Activated CD4-positive, alpha-beta T cell treated with anti-CD3 and anti-CD28 coated beads, Interleukin-2, Interleukin-6, amounts not matched to agents 100 ng/mL and 50 ng/mL, durations not matched to agents 16 hours and 8 hours (primary cell): ENCODE measurements at regions not wholly inside any gene's neighbourhood (a gene's known extent, or its start where the extent isn't known, plus 50 kb on each side); places are given as distances from the start of the nearest gene placed in this dataset.

ENCODE experiments used
- DNase-seq: peaks from one replicate; pipeline ENCODE4 v3.0.0-alpha.2; 2020

DNA sequence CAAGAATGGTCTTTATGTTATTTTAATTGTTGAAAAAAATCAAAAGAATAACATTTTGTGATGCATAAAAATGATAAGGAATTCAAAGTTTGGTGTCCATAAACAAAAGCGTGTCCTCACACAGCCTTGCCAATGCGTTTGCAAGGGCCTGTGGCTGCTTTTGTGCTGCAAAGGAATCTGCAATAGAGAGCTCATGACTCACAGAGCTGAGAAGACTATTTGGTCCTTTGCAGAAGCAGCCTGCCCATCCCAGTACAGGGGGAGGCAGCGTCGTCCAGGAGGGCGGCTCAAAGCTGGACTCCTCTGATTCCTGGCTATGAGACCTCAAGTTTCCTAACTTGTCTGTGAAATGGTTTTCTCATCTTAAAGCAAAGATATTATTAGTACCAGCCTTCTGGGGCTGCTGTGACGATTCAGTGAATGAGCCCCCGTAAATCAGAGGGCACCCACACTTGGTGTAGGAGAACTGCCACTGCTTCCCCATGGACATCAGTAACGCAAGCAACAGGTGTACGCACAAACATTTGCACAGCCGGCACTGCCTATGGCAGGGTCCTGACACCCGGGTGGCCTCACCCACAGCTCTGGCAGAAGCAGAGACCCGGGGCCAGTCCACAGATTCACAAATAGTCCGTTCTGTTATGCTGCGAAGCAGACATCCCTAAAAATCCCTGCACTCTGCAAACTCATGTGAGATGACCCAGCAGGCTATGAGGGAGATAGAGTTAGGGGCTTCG, 70.6 kb upstream of the ASAP2 start:
- no peak for DNase-seq

DNA sequence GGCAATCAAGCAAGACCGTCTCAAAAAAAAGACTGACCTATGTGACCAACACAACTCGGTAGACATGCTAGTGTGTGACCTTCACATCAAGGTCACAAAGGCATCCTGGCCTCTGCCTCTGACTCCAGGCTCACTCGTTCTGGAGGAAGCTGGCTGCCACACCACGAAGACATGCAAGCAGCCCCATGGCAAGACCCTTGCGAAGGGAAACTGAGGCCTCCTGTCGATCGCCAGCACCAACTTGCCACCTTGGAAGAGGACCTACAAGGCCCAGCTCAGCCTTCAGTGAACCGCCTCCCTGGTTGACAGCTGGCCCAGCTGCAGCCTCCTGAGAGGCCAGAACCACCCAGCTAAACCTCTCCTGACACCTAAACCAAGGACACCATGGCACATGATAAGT, 79.3 kb upstream of the ASAP2 start:
- no peak for DNase-seq

DNA sequence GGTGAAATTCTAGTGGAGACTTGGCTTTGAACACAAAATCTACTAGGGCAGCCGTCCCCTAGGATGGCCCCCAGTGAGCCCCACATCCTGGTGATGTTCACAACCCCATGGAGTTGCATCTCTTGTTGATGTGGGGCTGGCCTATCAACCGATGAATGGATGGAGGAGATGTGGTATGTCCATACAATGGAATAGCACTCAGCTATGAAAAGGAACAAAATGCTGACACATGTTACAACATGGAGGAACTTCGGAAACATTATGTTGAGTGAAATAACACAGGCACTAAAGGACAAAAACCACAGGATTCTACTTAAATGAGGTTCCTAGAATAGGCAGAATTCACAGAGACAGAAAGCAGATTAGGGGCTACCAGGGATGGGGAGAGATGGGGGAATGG, 80.1 kb upstream of the ASAP2 start:
- DNase-seq = no peak

DNA sequence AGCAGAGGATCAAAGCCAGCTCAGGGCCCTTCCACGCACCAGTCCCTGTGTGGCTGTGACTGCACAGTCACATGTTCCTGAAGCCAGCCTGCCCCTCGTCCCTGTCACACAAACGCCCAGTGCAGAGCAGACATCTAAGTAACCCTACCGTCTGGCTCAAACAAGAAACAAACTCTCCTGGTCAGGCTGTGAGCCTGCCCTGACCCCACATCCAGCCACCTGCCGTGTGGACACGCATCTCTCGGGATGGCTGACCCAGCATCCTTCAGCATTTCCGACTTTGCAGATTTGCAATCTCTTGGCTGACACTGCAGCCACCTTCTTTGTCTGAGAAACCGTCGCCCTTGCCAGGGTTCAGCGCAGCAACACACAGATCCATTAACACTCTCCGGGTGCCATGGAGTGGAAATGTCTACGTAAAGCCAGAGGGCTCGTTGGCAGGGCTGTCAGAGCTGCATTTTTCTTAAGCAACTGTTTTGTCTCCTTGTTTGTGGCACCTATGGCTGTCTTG, 82.3 kb upstream of the ASAP2 start:
- DNase-seq = no peak

DNA sequence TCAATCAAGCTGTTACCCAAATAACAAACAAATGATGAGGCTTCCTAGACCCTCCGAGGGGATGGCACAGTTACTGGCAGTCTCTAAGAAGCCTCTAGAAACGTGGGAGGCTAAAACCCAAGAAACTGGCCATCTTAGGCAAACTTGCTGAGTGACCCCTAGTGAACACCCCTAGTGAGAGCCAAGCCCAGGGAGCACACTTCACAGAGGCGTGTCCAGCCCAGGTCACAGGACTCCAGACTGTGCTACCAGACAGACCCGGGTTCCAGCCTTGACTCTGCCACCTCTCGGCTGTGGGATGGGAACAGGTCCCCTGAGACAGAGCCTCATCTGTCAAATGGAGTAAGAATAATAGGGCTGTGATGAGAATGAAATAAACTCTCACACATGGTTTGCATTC, 83.5 kb upstream of the ASAP2 start:
- no peak for DNase-seq

DNA sequence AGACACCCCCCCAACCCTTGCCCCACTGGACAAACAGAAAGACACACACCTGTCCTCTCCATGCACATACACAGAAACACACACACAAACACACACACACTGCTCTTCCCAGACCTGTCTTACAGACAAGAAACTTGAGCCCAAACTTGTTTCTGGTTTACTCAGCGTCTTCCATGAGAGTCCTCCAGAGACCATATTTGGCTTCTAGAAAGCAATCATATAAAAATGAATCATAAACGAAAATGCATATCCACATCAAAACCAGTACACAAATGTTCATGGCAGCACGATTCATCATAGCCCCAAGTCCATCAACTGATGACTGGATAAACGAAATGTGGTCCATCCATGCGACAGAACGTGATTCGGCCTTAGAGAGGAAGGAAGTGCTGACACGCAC, 84.2 kb upstream of the ASAP2 start:
- DNase-seq = no peak

DNA sequence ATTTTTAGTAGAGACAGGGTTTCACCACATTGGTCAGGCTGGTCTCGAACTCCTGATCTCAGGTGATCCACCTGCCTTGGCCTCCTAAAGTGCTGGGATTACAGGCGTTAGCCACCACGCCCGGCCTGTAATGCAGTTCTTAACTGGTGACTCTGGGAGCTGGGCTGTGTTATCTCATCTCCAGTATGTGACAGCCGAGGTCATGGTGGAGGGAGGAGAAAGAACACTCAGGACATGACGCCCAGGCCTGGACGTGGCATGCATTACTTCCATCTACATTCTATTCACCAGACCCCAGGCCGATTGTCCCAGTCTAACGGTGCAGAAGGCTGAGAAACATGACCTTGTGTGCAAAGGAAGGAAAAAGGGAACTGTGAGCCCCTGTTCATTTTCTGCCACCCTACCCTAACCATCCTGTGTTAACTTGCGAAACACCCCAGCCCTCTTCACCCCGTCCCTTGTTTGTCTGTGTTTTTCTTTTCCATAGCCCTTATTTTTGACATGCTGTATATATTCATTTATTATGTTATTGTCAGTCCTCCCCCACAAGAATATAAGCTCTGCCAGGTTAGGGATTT, 88.1 kb upstream of the ASAP2 start:
- no peak for DNase-seq

DNA sequence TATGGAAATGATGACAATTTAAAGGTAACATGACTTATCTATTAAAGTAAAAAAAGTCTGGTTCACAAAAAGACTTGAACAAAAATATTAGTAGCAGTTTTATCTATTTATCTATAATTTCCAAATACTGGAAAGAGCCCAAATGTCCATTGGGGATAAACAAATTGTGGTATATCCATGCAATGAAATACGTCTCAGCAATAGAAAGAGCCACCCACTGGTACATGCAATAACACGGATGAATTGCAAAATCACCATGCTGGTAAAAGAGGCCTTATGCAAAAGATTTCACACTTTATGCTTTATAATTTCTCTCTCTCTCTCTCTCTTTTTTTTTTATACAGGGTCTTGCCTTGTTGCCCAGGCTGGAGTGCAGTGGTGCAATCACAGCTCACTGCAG, 91.4 kb upstream of the ASAP2 start:
- DNase-seq = no peak

DNA sequence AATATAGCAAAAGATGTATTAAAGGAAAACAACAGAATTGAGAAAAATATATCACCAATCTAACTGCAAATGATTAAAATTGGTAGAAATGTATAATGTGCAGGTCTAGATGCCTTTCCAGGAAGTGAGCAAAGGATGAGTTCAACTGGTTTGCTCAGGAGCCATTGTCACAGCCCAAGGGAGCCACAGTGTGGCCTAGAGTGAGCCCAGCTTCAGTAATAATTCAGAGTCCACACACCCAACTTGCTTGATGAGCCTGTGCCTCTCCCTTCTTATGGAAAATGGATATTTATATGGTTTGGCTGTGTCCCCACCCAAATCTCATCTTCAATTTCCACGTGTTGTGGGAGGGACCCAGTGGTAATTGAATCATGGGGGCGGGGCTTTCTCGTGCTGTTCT, 92.2 kb upstream of the ASAP2 start:
- peak; percentile 8 for DNase-seq

DNA sequence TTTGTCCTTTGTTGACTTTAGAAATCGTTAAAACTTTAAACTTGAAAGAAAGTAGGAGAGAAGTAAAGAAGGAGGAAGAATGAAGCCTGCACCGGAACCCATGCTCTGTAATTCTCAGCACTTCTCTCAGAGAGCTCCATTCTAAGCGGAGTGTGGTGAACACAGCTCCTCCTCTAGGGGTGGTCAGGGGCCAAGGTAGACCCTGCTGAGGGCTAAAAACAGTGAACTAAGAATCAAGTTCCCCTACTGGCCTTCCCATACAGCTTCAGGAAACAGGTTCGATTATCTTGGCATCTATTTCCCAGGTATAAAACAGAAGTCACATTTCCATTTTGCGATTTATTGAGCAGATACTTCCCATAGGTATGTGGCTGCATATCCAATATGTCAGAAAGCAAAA, 92.7 kb upstream of the ASAP2 start:
- no peak for DNase-seq

DNA sequence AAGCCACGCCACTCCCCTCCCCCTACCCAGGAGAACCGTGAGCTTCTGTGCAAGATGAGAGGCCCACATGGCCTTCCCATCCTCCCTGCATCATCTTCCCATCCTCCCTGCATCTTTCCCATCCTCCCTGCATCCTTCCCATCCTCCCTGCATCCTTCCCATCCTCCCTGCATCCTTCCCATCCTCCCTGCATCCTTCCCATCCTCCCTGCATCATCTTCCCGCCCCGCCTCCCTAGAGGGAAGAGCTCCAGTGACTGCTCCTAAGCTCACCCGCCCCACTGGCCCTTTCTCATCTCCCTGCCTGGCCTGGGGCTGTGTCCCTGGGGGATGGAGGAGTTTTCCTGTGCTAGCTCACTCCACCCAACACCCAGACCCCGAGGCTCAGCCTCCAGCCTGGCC, 93.3 kb upstream of the ASAP2 start:
- DNase-seq = no peak

DNA sequence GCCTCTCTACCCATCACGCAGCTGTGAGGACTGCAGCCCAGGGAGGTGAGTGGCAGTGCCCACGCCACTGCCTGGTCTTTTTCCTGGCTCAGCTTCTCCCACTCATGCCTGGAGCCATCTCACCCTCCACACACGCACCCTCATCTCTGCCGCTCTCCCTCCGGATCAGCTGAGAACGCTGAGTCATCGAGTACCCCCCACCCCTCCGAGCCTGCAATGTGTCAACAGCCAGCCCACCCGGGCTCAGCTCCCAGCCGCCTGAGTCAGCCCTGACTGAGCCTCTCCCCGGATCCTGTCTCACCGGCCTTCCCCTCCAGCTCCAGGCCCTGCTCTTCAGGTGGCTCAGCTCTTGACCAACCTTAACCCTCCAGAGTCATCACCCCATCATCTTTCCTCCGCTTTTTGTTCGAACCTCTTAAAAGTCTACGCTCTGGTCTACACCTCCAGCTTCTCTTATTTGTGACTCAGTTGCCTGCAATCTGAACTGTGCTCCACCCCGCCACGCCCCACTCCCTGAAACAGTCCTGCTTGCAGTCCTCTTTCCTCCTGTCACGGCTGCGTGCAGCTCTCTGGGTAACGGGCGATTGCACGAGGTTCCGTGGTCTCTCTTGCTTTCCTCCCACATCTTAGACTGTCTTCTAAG, 94.4 kb upstream of the ASAP2 start:
- DNase-seq = no peak

DNA sequence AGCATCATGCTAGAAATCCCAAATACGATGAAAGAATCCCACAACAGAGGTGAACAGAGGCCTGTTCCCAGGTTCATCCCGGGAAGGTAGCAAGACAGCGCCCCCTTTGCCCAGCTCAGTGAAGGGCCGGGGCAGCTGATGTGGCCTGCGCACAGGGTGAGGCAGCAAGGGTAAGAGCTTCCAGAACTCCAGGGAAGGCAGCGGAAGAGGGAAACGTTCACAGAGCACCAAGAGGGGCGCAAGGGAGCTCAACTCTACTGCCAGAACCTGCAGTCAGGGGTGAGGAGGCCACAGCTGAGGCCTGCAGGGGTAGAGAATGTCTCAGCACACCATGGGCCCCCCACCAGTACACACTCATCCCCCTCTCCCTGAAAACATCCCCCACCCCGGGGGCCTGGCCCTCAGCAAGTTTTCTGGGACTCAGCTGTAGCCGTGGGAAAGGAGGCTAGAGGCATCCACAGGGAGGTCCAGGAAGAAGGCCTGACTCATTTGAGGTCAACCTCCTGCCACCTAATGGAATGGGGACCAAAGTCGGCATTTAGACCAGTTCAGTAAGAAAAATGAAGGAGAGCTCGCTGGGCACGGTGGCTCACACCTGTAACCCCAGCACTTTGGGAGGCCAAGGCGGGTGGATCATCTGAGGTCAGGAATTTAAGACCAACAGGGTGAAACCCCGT, 95.6 kb upstream of the ASAP2 start:
- DNase-seq = no peak

DNA sequence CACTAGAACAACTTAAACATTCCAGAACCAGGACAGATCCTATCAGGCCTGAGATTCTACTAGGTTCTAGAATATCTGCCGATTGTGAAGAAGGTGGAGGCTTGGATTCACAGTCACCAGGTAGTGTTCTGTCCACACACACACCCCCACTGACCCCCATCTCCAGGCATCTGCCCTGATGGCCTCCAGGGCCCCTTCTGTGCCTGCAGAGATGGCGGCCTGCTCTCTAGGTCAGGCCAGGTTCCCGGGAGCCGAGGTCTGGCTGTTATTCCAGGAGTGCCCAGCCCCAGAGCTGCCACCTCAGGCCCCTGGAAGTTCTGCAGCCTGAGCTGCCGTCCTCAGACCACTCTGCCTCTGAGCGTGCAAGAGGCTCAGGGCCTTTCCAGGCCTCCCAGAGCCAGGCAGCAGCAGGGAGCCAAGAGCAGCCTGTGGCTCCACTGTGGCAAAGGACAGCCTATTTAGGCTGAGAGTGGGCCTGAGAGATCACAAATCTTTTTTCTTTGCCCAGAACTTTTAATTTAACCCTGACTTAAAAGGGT, 96.2 kb upstream of the ASAP2 start:
- DNase-seq = no peak

DNA sequence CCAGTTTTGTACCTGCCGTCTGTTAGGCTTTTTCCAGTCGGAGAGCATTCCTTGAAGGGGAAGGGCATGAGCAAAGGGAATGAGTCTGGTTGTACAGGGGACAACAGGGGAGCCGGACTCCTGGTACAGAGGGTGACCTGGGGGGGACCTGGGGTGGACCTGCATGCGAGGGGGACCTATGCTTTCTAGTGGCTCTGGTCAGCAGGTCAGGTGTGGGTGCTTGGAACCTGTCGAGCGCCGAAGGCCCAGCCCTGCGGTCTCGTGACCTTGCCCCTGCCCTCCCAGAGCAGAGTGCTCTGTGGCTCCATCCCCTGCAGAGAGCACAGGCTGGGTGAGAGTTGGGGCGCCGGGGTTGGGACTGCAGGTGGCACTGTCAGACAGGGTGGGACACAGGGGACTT, 96.7 kb upstream of the ASAP2 start:
- DNase-seq = no peak

DNA sequence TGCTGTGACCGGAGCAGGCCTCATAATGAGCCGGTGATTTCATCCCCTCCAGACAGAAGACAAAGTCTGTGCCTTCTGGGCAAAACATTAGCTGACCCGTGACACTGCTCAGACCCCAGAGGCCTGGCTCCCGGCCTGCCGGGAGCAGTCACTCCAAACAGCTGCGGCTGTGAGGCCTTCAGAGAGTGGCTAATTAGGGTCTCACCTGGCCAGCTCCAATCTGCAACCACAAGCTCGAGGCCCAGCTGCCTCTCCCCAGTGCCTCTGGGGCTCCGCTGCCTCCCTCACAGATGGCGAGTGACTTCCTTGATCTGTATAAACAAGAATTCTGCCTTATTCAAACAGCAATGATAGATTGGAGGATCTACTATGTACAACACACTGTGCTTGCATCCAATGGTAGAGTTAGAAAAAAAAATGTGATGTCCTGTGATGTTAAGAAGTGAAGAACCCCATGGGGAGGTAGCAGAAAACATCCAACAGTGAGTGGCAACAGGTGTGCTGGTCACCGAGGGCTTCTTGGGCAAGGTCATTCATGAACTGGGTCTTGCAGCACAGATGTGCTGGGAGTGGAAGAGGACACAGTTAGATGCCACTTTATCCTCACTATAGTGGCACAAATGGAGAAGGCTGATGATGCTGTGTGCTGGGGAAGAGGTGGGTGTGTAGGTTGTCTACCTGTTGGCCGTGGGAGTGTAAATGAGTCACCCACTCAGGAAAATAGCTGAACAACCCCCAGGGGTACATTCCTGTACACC, 98.2 kb upstream of the ASAP2 start:
- DNase-seq = no peak

DNA sequence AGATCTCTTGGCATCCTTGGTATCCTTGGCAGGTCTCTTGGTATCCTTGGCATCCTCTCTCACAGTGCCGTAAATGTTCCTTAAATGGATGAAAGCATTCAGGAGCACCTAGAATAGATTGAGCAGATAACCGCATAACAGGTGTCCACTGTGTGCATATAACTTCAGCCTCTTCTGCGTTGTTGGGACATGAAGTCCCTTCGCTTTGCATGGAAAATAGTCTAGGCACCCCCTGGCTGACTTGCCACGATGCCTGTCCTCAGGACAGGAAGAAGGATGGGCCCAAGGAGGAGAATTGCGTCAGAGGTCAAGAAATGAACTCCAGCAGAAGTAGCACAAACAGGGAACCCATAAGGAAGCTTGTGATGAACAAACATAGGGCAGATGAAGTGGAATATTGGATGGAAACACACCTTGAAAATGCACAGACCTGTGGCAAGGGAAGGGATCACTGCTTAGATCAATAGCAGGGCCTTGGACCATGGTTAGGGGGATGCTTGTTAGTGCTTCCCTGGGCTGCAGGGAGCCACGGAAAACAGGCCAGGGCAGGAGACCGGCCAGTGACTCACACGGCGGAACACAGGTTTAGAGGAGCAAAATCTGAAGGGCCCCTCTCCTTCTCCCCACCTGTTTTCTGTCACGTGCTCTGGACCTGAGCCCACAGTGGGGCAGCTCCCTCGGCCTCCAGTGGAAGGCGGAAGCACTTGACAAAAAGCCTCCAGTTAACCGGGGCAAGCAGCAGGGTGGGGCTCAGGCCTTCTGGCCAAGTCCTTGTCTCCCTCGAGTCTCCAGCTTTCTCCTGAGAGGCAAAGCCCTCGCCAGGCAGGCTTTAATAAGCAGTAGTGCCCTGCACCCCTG, 99.2 kb upstream of the ASAP2 start:
- DNase-seq = no peak

DNA sequence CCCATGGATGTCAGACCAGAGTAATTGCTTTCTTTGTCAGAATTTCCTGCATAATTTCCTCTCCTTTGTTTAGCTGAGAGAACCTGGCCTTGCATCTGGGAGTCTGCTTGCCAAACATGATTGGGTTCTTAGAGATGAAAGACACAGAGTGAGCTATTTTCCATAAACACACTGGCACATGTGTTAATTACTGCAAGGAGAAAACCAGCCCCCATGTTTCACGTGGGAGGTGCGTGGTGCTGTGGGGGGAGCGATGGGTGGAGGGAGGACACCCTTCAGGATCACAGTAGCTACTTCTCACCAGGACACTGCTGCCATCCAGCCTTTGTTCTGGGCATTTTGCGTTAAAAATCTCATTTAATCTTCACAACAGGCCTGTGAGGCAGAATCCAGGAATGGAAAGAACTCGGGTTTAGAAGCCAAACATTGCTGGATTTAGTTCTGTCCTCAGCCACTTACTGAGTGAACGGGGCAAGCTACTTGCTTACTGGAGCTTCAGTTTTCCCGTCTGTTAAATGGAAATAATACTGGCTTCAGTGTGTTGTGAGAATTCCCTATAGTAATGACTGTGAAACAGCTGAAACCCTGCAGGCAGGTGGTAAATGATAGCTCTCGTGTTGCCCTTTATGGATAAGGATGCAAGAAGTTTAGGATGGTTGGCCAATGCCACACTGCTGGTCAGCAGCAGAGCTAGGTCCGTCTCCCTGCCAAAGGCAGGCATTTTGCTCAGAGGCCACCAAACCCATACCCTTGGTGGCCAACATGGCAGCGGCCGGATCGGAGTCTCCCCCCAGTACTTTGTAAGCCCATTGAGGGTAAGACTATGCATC, 100.1 kb upstream of the ASAP2 start:
- DNase-seq = no peak

DNA sequence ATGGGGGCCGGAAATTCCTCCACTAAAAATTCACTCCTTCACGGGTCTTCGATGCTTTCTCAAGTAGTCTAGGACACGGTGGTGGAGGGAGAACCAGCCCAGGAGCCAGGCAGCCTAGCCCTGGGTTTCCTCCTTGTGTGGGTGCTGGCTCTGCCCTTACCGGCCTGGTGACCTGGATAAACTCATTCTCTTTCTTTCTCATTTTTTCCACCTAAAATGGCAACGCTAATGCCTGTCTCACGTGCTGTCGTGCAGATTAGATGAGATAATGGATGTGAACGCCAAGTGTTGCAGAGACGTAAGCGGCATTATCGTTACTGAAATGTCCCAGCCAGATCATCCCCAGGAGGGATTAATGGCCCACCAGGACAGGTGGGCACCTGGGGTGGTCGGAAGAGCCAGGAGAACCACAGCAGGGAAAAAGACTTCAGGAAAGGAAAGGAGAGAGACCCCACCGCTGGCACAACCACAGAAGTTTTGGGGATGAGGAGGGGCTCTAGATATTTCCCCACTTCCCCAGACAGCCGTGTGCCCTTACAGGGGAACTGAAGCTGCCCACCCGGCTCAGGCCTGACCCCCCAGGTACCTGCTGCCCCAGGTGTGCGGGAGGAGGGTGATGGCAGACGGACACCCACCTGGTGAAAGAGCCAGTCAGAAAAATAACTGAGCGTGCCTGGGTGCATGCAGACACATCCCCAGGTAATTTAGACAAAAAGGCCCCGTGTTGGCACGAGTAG, 100.8 kb upstream of the ASAP2 start:
- no peak for DNase-seq

DNA sequence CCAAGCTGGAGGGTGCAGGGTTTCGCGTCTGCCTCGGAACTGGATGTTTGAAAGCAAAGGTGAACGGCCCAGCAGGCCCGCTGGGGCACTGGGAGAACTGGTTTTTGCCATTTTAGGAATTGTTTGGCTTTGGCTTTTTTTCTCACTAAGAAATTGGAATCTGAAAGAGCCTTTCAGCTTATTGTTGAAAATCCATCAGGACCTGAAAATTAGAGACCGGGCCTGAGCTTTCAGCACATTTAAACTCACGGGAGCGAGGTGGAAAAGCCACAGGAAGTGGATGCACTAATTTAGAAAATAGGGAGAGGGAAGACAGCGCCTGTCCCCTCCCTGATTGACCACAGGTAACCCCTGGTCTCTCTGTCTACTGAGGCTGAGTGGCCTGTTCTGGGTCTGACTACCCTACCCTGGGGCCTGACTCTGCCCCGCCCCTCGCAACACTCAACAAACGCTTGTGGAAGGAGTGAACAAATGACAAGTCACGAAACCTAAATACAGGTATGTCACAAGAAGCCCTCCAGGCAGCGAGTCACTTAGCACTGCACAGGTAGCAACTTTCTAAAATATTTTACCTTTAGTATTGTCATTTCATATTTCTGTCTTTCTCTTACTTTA, 100.3 kb upstream of the MBOAT2 start:
- no peak for DNase-seq
